ENCODE measurements at regions not wholly inside any gene's neighbourhood (a gene's known extent, or its start where the extent isn't known, plus 50 kb on each side); places are given as distances from the start of the nearest gene placed in this dataset.

DNA sequence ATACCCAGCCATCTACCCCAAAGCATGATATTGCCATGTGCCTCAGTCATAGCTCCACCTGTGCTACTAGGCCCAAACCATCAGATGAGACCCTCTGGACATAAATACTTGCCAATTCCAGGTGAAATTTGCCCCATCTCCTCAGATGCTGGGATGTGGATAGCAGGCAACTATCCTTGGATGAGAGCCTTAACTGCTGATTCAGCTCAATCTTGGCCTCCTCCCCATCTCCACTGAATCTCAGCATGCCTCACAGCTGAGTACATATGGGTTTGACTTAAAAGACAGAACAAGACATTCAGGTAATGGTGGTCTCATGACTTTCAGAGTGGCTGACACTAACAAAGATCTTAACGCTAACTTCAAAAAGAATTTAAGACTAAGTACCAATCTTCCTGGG lies 50.8 kb upstream of the KLHL13 start:
- H3K4me3 ChIP-seq (ENCODE audit: low read length): no peak overlapping the region
- DNase-seq (ENCODE audit: low read depth, low spot score): no peak

GRCh38 chrX:118171356-118171755 lies 54.7 kb upstream of the KLHL13 start:
- DNase-seq (ENCODE audit: low read depth, low spot score): no peak
- no peak overlapping the region for H3K4me3 ChIP-seq (ENCODE audit: low read length)

- DNase-seq (ENCODE audit: low read depth, low spot score): no peak
Measured at GRCh38 chrX:118174516-118175098, 58.0 kb upstream of the KLHL13 start.

DNA sequence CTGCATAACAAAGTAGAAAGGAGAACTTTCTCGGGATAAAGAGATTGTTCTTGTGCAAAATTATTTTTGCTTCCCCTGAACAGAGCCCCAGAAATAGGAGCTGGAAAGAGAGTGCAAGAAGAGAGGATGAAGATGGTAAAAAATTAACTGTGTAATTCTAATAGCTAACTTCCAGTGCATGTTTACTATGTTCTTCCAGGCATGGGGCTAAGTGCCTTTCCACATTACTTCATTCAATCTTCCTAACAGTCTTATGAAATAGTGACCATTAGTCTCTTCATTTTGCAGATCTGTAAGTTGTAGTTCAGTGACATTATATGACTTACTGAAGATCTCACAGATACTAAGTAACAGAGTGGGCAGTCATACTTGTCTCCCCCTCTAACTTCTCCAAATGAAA lies 61.1 kb upstream of the KLHL13 start:
- no peak overlapping the region for H3K4me3 ChIP-seq (ENCODE audit: low read length)
- DNase-seq (ENCODE audit: low read depth, low spot score): no peak

More at GRCh38 chrX:118174516-118175098, 58.0 kb upstream of the KLHL13 start:
- no peak overlapping the region for H3K4me3 ChIP-seq (ENCODE audit: low read length)

DNA sequence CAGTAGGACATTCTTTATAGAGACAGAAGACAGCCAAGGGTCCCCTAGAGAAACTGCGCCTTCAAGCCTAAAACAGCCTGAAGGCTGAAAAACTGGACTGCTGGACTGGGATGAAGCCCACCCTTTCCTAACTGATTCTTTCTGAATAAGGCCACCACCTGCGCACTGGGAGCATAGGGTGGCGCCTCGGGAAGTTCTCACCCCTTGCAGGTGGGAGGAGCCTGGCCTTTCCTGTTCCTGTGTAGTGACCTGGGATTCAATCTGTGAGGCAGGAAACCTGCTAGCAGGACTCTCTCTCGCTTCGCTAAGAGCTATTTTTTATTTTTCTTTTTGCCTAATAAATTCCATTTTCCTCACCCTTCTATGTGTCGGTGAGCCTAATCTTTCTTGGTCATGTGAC lies 61.8 kb upstream of the KLHL13 start:
- no peak overlapping the region for H3K4me3 ChIP-seq (ENCODE audit: low read length)
- DNase-seq (ENCODE audit: low read depth, low spot score): no peak

- DNase-seq (ENCODE audit: low read depth, low spot score): no peak
- no peak overlapping the region for H3K4me3 ChIP-seq (ENCODE audit: low read length)
Measured at GRCh38 chrX:118179161-118179560, 62.6 kb upstream of the KLHL13 start.

- no peak for DNase-seq (ENCODE audit: low read depth, low spot score)
- H3K4me3 ChIP-seq (ENCODE audit: low read length): no peak overlapping the region
Measured at GRCh38 chrX:118179718-118180117, 63.1 kb upstream of the KLHL13 start.

- no peak overlapping the region for H3K4me3 ChIP-seq (ENCODE audit: low read length)
- DNase-seq (ENCODE audit: low read depth, low spot score): no peak
Measured at GRCh38 chrX:118181030-118181429, 64.4 kb upstream of the KLHL13 start.

DNA sequence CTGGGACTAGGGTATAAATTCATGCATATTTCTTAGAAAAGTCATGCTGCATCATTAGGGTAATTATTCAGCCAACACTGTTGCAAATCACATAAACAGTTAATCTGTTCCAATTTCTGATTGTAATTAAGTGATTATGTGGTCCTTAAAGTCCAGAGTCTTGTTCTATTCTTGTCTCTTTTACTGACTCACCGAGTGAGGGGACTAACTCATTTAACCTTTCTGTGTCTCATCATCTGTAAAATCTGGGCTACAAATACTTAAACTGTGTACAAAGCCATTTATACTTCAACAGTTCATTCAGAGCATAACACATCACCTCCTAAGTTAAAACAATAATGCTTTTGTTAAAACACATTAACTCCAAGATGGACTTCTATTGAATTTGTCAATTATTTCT lies 65.4 kb upstream of the KLHL13 start:
- DNase-seq (ENCODE audit: low read depth, low spot score): no peak
- no peak overlapping the region for H3K4me3 ChIP-seq (ENCODE audit: low read length)

DNA sequence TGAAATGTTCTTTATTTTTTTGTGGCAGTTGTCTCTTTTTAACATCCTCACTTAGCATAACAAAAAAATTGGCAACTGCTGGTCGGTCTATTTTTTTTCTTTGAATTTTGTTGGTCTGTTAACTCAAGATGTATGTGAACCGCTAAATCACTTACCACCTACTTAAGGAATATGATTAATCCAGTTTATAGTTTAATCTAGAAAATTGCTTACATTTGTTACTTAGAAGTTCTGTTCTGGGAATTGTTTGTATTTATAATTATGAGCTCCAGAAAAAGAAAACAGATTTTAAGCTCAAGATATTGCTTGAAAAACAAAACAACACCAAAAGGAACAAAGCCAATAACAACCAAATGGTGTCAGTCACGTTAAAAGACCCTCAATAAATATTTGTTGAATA lies 66.1 kb upstream of the KLHL13 start:
- no peak for DNase-seq (ENCODE audit: low read depth, low spot score)
- no peak overlapping the region for H3K4me3 ChIP-seq (ENCODE audit: low read length)

GRCh38 chrX:118183606-118184005 lies 67.0 kb upstream of the KLHL13 start:
- no peak overlapping the region for H3K4me3 ChIP-seq (ENCODE audit: low read length)
- DNase-seq (ENCODE audit: low read depth, low spot score): no peak

GRCh38 chrX:118187100-118187499 lies 70.5 kb upstream of the KLHL13 start:
- no peak for DNase-seq (ENCODE audit: low read depth, low spot score)
- no peak overlapping the region for H3K4me3 ChIP-seq (ENCODE audit: low read length)

- H3K4me3 ChIP-seq (ENCODE audit: low read length): no peak overlapping the region
- DNase-seq (ENCODE audit: low read depth, low spot score): no peak
Measured at GRCh38 chrX:118189000-118189399, 72.4 kb upstream of the KLHL13 start.

GRCh38 chrX:118189628-118190027 lies 73.0 kb upstream of the KLHL13 start:
- no peak for DNase-seq (ENCODE audit: low read depth, low spot score)

GRCh38 chrX:118197730-118198129 lies 81.1 kb upstream of the KLHL13 start:
- no peak for DNase-seq (ENCODE audit: low read depth, low spot score)
- no peak overlapping the region for H3K4me3 ChIP-seq (ENCODE audit: low read length)

More at GRCh38 chrX:118189628-118190027, 73.0 kb upstream of the KLHL13 start:
- H3K4me3 ChIP-seq (ENCODE audit: low read length): no peak overlapping the region

GRCh38 chrX:118198577-118198976 lies 82.0 kb upstream of the KLHL13 start:
- no peak for DNase-seq (ENCODE audit: low read depth, low spot score)
- no peak overlapping the region for H3K4me3 ChIP-seq (ENCODE audit: low read length)

- no peak overlapping the region for H3K4me3 ChIP-seq (ENCODE audit: low read length)
- DNase-seq (ENCODE audit: low read depth, low spot score): no peak
Measured at GRCh38 chrX:118199997-118200396, 83.4 kb upstream of the KLHL13 start.

- no peak overlapping the region for H3K4me3 ChIP-seq (ENCODE audit: low read length)
- DNase-seq (ENCODE audit: low read depth, low spot score): no peak
Measured at GRCh38 chrX:118205421-118206395, 89.1 kb upstream of the KLHL13 start.

DNA sequence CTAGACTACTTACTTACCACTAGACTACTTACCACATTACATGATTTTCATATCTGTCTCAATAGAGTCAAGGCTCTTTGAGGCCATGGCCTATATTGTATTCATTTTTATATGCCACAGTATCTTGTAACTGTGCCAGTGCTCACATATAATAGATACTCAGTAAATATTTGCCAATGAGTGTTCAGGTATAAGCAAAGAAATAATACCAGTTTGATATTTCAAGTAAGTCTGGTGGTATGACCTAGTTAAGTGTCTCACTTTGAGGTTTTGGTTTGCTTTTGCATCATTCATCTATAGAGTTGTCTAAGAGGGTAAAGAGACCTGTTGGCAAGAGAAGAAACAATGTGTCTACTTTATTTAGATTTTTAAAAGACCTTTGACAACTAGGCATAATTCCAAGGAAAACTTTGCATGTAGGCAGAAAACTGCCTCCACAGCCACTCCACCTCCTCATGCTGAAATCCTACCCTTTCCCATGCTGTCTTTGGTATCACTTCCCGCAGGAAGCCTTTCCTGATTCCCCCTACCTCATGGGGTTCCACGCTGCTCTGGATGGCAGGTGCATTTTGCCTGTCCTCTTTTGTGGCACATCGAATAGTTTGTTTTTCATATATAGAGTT lies 91.3 kb upstream of the KLHL13 start:
- H3K4me3 ChIP-seq (ENCODE audit: low read length): no peak overlapping the region
- DNase-seq (ENCODE audit: low read depth, low spot score): no peak

DNA sequence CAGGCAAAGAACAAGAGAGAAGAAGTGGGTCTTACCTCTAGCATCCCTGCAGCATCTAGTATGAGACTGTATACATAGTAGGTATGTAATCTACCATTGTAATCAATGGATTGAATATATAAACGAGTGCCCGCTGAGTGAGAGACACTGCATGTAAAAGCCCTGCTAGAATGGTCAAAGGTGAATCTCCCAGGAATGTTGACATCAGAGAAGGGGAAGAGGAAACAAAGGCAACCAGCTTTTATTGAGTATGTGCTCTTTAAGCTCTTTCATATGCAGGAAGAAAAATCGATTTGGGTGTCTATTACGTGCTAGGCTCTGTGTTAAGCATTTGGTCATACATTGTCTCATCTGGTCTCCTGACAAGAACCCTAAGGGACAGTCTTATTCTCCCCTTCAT lies 91.9 kb upstream of the KLHL13 start:
- no peak for DNase-seq (ENCODE audit: low read depth, low spot score)

More for the DNA sequence above, 91.9 kb upstream of the KLHL13 start:
- no peak overlapping the region for H3K4me3 ChIP-seq (ENCODE audit: low read length)
